Gastrocnemius medialis (tissue), 4 donors: ENCODE measurements at regions not wholly inside any gene's neighbourhood (a gene's known extent, or its start where the extent isn't known, plus 50 kb on each side); places are given as distances from the start of the nearest gene placed in this dataset.

Experiments
- CTCF ChIP-seq, 5 experiments: fragments of 450-650 bp in 3 of 5; fragments of 200-600 bp in 2 of 5; sonication (generic) in 2 of 5; IDR thresholded peaks in 4 of 5; conservative IDR thresholded peaks in 1 of 5; 1 replicate in 4 of 5; 2 replicates in 1 of 5; pipeline ENCODE4 v1.5.1; 2016 to 2019; ENCODE audit warnings: antibody characterized with exemption in 5 of 5, mild to moderate bottlenecking in 3 of 5, moderate library complexity in 3 of 5
- POLR2A ChIP-seq, 2 donors: fragments of 450-650 bp; IDR thresholded peaks; one replicate each; pipeline ENCODE4 v1.6.1; 2017; ENCODE audit warnings: antibody characterized with exemption in 2 of 2, mild to moderate bottlenecking in 2 of 2, moderate library complexity in 2 of 2

- TF ChIP-seq CTCF (IDR thresholded peaks at IDR 0.05 in 4 of 5, conservative IDR thresholded peaks at IDR 0.05 in 1 of 5) (no peak), POLR2A (IDR thresholded peaks at IDR 0.05) (no peak)
Observed at GRCh38 chr4:167688660-167689142, 403.6 kb upstream of the ANXA10 start.
